GM10266 (cell line): ENCODE measurements at regions not wholly inside any gene's neighbourhood (a gene's known extent, or its start where the extent isn't known, plus 50 kb on each side); places are given as distances from the start of the nearest gene placed in this dataset.
"Not testable (repeated sequence)": the region's sequence is repeated elsewhere in the genome, so short reads cannot be mapped to it uniquely, and the experiment has no call there.

ENCODE experiments used
- DNase-seq: peaks from one replicate; pipeline ENCODE4 v3.0.0; 2012; ENCODE audit errors: extremely low spot score
- TF ChIP-seq, protein P1 (sequence below): IDR thresholded peaks from 2 replicates; pipeline ENCODE4 v1.5.1; 2012; ENCODE audit warnings: mild to moderate bottlenecking, low read depth; ENCODE audit not compliant: control insufficient read depth, insufficient read depth; ENCODE audit errors: missing control alignments

DNA sequence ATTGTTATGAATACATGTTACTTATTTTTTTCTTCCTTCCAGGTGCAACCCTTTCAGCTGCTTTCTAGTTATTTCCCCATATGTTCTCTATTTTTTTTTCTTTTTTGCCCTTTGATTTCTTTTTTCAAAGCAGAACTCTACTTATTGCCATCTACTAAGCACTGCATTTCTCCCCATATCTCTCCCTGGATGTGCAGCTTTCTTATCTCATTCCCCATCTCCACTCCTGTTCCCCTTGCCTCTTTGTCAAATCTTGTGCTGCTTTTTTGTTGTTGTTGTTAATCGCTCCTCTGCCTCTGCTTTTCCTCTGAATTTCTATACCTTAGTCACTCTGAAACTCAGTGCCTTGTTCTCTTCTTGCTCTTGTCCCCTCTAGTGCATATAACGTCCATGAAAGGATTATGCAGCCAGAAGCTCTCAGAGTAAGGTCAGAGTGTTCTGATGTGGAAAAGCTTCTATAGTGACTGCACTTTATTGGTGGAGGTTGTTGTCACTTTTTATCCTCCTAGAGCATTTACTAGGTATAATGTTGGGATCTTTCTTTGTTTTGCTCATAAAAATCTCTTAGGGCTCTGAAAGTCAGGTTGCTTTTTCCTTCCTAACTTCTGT, 51.1 kb upstream of the JADE1 start:
- TF ChIP-seq, protein P1, sequence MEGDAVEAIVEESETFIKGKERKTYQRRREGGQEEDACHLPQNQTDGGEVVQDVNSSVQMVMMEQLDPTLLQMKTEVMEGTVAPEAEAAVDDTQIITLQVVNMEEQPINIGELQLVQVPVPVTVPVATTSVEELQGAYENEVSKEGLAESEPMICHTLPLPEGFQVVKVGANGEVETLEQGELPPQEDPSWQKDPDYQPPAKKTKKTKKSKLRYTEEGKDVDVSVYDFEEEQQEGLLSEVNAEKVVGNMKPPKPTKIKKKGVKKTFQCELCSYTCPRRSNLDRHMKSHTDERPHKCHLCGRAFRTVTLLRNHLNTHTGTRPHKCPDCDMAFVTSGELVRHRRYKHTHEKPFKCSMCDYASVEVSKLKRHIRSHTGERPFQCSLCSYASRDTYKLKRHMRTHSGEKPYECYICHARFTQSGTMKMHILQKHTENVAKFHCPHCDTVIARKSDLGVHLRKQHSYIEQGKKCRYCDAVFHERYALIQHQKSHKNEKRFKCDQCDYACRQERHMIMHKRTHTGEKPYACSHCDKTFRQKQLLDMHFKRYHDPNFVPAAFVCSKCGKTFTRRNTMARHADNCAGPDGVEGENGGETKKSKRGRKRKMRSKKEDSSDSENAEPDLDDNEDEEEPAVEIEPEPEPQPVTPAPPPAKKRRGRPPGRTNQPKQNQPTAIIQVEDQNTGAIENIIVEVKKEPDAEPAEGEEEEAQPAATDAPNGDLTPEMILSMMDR, result no peak
- no peak for DNase-seq

DNA sequence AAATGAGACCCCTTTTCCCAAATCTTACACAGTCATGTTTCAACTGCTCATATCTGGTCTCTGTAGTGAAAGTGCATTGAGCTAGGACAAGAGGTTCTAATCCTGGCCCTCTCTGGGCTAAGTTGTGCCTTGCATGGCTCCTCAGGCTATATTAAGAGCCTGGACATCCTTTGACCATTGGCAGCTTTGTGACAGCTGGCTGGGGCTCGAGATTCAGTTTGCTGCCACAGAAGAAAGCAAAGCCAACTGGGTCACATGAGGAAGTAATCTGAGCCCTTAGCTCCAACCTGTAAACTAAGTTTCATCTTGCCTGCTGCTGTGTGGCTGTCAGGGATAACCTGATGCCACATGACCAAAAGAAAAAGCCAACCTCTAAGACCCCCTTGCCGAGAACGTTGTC, 51.8 kb upstream of the JADE1 start:
- no peak for DNase-seq
- TF ChIP-seq, protein P1, result no peak

DNA sequence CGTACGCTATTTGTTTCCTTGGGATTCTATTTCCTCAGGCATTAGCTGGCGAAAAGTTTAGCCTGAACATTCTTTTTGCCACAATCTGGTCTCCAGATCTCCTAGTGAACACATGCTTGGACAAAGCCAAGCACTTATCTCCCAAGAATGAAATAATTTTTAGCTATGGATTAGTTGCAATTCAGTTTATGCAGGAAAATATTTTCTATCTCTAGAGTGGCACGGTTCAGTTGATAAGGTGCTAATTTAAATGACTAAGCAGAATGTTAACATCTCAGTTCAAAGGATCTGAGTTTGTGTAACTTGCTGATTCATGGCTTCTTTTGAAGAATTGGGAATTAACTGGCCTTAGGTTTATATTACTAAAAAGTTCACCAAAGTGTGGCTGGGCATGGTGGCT, 58.1 kb upstream of the JADE1 start:
- DNase-seq, result no peak
- TF ChIP-seq, protein P1, result no peak

DNA sequence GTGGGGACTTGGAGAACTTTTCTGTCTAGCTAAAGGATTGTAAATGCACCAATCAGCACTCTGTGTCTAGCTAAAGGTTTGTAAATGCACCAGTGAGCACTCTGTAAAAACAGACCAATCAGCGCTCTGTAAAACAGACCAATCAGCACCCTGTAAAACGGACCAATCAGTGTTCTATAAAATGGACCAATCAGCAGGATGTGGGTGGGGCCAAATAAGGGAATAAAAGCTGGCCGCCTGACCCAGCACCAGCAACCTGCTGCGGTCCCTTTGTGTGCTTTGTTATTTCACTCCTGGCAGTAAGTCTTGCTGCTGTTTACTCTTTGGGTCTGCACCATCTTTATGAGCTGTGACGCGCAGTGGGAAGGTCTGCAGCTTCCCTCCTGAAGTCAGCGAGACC, 67.8 kb upstream of the JADE1 start:
- not testable (repeated sequence) for DNase-seq

DNA sequence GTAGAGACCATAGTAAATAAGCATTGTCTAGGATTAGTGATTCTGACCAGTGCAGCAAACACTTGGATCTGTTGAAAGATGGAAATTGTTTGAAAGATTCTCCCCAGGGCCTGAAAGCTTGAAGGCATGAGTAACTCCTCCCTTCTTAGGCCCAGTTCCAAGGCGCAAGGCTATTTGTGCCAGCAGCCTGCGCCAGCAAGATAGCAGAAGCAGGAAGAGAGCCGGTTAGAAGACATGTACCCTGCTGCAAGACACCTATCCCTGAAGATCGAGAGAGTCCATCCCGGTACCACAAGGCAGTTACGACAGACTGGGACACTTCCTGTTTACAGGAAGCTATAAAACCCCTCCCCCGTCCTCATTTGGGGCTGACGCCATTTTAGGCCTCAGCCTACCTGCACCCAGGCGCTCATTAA, 72.4 kb upstream of the JADE1 start:
- TF ChIP-seq, protein P1, result no peak
- no peak for DNase-seq

DNA sequence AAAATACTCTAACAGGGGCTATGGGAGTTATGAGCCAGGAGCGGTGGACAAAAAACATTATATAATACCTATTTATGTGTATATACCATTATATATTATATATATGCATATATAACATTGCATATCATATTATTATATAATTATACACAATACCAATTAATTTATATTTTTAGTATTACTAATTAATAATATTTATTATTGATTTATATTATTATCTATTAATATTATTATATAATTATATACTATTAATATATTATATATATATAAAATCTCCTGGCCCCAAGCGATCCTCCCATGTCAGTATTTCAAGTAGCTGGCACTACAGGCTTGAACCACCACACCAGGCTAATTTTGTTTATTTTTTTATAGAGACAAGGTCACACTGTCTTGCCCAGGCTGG, 73.8 kb upstream of the JADE1 start:
- TF ChIP-seq, protein P1, result no peak
- no peak for DNase-seq

DNA sequence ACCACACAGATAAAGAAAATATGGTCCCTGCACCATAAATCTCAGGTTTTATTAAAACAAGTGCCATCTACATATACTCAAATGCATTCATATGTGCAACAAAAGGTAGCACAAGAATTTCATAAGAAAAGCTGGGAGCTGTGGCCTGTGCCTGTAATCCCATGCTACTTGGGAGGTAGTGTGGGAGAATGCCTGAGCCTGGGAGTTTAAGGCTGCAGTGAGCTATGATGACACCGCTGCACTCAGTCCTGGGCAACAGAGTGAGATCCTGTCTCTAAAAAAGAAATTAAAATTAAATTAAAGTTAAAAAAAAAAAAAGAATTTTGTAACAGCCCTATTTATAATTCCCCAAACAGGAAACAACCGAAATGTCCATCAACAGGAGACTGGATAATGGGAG, 81.3 kb upstream of the JADE1 start:
- no peak for DNase-seq
- TF ChIP-seq, protein P1, result no peak

DNA sequence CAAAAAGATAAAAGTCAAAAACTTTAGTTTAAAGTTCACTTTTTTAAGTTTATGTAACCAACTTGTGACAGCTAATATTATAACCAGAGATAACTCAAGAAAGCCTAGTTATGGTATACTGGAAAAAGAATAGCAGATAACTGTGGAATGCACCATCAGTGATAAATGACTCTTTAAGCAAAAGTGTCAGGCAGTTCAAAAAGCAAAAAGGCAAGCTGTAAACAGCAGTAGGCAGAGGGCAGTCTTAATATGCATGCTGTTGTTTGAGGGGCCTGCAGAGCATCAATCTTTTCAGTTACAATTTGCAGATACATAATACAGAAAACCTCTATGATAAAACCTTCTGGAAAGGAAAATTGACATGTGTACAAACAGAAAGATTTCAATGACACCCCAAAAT, 81.8 kb upstream of the JADE1 start:
- TF ChIP-seq, protein P1, result no peak
- DNase-seq, result no peak
